ENCODE measurements at regions not wholly inside any gene's neighbourhood (a gene's known extent, or its start where the extent isn't known, plus 50 kb on each side); places are given as distances from the start of the nearest gene placed in this dataset.

- intact Hi-C loops (cut with micrococcal nuclease), result no loop called here
- ChIA-PET CTCF (no interaction called here), POLR2A (no interaction called here)
- Mint-ChIP-seq H3K4me3 (no peak overlapping the region), H3K27ac (no peak overlapping the region), H3K36me3 (ENCODE audit: low read depth) (no peaks in the 10 kb centered on the region), H3K9me3 (no peaks in the 10 kb centered on the region), H3K27me3 (no peaks in the 10 kb centered on the region), H3K4me1 (ENCODE audit: low read depth) (no peaks in the 10 kb centered on the region)
- TF ChIP-seq CTCF (IDR thresholded peaks at IDR 0.05), result no peak
- ATAC-seq (no peak), DNase-seq (no peak)
Observed at GRCh38 chr12:60169904-60170303, 574.1 kb downstream of the SLC16A7 start.

GRCh38 chr12:60172266-60173211 lies 576.7 kb downstream of the SLC16A7 start:
- H3K27ac Mint-ChIP-seq, result no peak overlapping the region

DNA sequence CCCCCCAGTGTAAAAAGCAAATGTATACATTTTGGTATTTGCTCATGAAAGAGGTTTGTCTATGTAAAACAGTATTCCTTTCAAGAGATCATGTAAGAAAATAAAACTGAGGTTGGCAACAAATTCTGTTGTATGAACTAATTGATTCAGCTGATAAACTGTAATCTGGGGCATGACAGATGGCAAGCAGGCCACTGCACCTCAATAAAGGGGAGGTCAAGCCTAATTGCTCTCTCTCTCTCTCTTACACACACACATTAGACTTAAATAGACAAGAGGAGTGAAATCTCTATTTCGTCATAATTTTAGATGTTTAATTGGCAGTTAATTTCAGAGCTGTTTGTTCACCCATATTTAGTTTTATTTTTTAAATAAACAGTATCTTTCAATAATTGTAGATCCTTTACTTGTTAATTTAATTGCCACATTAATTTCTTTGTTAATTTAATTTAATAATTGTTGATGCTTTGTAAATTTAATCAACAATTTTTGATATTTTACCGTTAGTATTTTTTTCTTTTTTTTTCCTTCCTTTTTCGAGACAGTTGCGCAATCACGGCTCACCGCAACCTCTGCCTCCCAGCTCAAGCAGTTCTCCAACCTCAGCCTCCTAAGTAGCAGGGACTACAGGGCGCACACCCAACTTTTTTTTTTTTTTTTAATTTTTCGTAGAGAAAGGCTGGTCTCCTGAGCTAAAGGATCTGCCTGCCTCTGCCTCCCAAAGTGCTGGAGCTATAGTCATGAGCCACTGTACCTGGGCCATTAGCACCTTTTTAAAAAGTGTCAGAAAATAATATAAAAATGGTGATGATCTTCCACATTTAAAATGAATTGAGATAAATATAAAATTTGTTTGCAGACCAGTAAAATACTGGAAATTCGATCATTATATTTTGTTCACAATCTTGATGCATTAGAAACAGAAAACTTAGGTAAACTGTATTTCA lies 577.7 kb downstream of the SLC16A7 start:
- H3K4me1 Mint-ChIP-seq (ENCODE audit: low read depth), result no peaks in the 10 kb centered on the region
- ATAC-seq (no peak), DNase-seq (no peak)
- no peak overlapping the region for H3K27ac Mint-ChIP-seq
- H3K27me3 Mint-ChIP-seq, result no peaks in the 10 kb centered on the region
- no peaks in the 10 kb centered on the region for H3K36me3 Mint-ChIP-seq (ENCODE audit: low read depth)
- no peak overlapping the region for H3K4me3 Mint-ChIP-seq
- ChIA-PET CTCF (no interaction called here), POLR2A (interaction anchor here (0.6 kb wide), 1 partner anchor 400 kb away, joined by 3 read pairs; no protein-coding TSS in a partner anchor)
- no peak for TF ChIP-seq CTCF (IDR thresholded peaks at IDR 0.05)
- intact Hi-C loops (cut with micrococcal nuclease), result no loop called here
- H3K9me3 Mint-ChIP-seq, result no peaks in the 10 kb centered on the region

More at GRCh38 chr12:60172266-60173211, 576.7 kb downstream of the SLC16A7 start:
- no peak overlapping the region for H3K4me3 Mint-ChIP-seq
- CTCF ChIA-PET, result no interaction called here
- DNase-seq (no peak), ATAC-seq (no peak)
- intact Hi-C loops (cut with micrococcal nuclease), result no loop called here
- POLR2A ChIA-PET, result interaction anchor here (0.6 kb wide), 1 partner anchor 401 kb away, joined by 3 read pairs; no protein-coding TSS in a partner anchor
- H3K4me1 Mint-ChIP-seq (ENCODE audit: low read depth), result no peaks in the 10 kb centered on the region
- no peaks in the 10 kb centered on the region for H3K9me3 Mint-ChIP-seq
- no peaks in the 10 kb centered on the region for H3K27me3 Mint-ChIP-seq
- TF ChIP-seq CTCF (IDR thresholded peaks at IDR 0.05), result no peak
- H3K36me3 Mint-ChIP-seq (ENCODE audit: low read depth), result no peaks in the 10 kb centered on the region

GRCh38 chr12:60174476-60174875 lies 578.6 kb downstream of the SLC16A7 start:
- Mint-ChIP-seq H3K4me1 (ENCODE audit: low read depth) (no peaks in the 10 kb centered on the region), H3K4me3 (no peak overlapping the region), H3K27ac (no peak overlapping the region), H3K27me3 (no peaks in the 10 kb centered on the region), H3K36me3 (ENCODE audit: low read depth) (no peaks in the 10 kb centered on the region), H3K9me3 (no peaks in the 10 kb centered on the region)
- POLR2A ChIA-PET, result no interaction called here
- no peak for TF ChIP-seq CTCF (IDR thresholded peaks at IDR 0.05)
- intact Hi-C loops (cut with micrococcal nuclease), result no loop called here
- CTCF ChIA-PET, result no interaction called here
- ATAC-seq (no peak), DNase-seq (no peak)
